SJCRH30 (cell line): ENCODE measurements at regions not wholly inside any gene's neighbourhood (a gene's known extent, or its start where the extent isn't known, plus 50 kb on each side); places are given as distances from the start of the nearest gene placed in this dataset.
"Not testable (repeated sequence)": the region's sequence is repeated elsewhere in the genome, so short reads cannot be mapped to it uniquely, and the experiment has no call there.

Source experiments
- DNase-seq, 2 experiments: peaks; one replicate each; pipeline ENCODE4 v3.0.0-alpha.2; 2015 to 2020
- H3K27ac ChIP-seq: fragments of 250-450 bp; sonication (Bioruptor Pico); 2 replicates; pipeline ENCODE4 v1.5.1; 2020; ENCODE audit warnings: mild to moderate bottlenecking, moderate library complexity
- H3K27me3 ChIP-seq: fragments of 250-450 bp; sonication (Bioruptor Pico); 2 replicates; pipeline ENCODE4 v1.5.1; 2020; ENCODE audit warnings: mild to moderate bottlenecking, moderate library complexity
- H3K36me3 ChIP-seq: fragments of 250-450 bp; sonication (Bioruptor Pico); 2 replicates; pipeline ENCODE4 v1.5.1; 2020; ENCODE audit warnings: mild to moderate bottlenecking, moderate library complexity
- H3K4me1 ChIP-seq: fragments of 250-450 bp; sonication (Bioruptor Pico); 2 replicates; pipeline ENCODE4 v1.5.1; 2020; ENCODE audit warnings: mild to moderate bottlenecking, moderate library complexity
- H3K4me3 ChIP-seq: fragments of 250-450 bp; sonication (Bioruptor Pico); 2 replicates; pipeline ENCODE4 v1.5.1; 2020; ENCODE audit warnings: mild to moderate bottlenecking, moderate library complexity
- H3K9me3 ChIP-seq: fragments of 250-450 bp; sonication (Bioruptor Pico); replicated peaks from 2 replicates; pipeline ENCODE4 v1.5.1; 2020; ENCODE audit warnings: mild to moderate bottlenecking, moderate library complexity

DNA sequence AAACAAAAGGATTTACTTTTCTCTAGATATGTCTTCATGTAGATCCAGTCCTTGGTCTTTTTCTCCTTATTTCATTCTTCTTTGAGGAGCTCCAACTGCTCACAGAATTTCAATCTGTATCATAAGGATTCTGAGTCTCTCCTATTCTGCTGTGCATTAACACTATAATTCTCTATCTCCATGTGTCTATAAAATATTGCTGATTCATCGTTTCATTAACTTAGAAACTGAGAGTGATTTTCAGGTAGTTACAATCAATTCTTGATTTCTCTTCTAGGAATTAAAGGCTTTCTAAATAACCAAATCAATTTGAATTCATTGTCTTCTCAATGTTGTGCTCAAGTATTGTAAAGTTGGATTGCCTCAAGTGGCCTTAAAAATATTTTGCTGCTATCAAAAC lies 651.5 kb upstream of the CADM2 start:
- Histone ChIP-seq H3K9me3 (no peaks in the 10 kb centered on the region), H3K4me3 (no peak overlapping the region), H3K27me3 (no peaks in the 10 kb centered on the region), H3K36me3 (no peaks in the 10 kb centered on the region), H3K27ac (no peak overlapping the region), H3K4me1 (no peaks in the 10 kb centered on the region)
- DNase-seq, result no peak

DNA sequence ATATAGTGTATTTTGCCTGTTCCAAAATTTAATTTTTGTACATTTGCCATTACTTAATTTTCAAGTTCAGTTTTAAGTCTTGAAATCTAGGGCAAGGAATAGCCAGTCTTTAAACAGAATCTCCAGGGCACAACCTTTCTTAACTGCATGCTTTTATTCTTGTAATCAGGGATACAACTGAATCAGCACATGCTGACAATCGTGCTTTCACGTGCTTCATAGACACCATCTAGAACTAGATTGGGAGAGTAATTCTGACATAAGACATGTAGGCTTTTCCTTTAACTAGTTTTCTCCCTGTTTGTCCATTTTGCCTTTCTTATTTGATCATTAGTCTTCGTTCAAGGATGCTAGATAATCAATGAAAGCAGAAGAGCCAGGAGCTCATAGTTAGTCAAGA lies 650.4 kb upstream of the CADM2 start:
- H3K4me1 ChIP-seq, result no peaks in the 10 kb centered on the region
- no peak overlapping the region for H3K4me3 ChIP-seq
- H3K9me3 ChIP-seq, result no peaks in the 10 kb centered on the region
- no peak overlapping the region for H3K27ac ChIP-seq
- no peak for DNase-seq
- no peaks in the 10 kb centered on the region for H3K36me3 ChIP-seq
- H3K27me3 ChIP-seq, result no peaks in the 10 kb centered on the region

DNA sequence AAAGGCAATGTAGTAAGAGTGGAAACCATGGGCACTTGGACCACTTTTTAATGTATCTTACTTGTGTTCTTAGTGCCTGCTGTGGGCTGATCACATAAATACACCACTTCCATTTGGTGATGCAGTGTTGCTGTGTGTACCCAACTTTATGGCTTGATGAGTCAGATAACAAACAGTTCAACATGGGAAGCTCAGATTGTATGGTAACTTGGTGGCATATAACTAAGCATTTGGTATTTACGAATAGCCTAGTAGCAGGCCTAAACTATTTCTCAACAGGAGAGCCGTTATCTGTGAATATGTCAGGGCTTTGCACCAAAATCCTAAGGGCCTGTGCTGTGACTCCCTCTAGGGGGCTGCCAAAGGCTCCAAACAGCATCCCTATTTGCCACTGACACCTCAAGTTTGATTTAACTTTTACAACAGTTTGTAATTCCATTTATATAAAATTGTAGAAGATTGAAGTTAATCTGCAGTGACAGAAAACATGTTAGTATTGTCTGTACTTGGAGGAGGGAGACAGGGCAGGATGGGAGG lies 640.4 kb upstream of the CADM2 start:
- Histone ChIP-seq H3K27me3 (no peaks in the 10 kb centered on the region), H3K36me3 (no peaks in the 10 kb centered on the region), H3K9me3 (no peaks in the 10 kb centered on the region), H3K4me1 (no peaks in the 10 kb centered on the region), H3K4me3 (no peak overlapping the region), H3K27ac (no peak overlapping the region)
- no peak for DNase-seq

- not testable (repeated sequence) for DNase-seq, H3K4me1 ChIP-seq, H3K36me3 ChIP-seq, H3K4me3 ChIP-seq, H3K27ac ChIP-seq, H3K27me3 ChIP-seq, H3K9me3 ChIP-seq
Measured at GRCh38 chr3:84365563-84366278, 593.1 kb upstream of the CADM2 start.
